ENCODE measurements at regions not wholly inside any gene's neighbourhood (a gene's known extent, or its start where the extent isn't known, plus 50 kb on each side); places are given as distances from the start of the nearest gene placed in this dataset.

- TF ChIP-seq CTCF (IDR thresholded peaks at IDR 0.05) (no peak), ZFX (IDR thresholded peaks at IDR 0.05; ENCODE audit: borderline replicate concordance) (no peak)
These were observed 335.9 kb downstream of the ATP23 start for GRCh38 chr12:58277231-58277630.
